ENCODE measurements at regions not wholly inside any gene's neighbourhood (a gene's known extent, or its start where the extent isn't known, plus 50 kb on each side); places are given as distances from the start of the nearest gene placed in this dataset.

GRCh38 chr5:135138116-135138850, 104.3 kb upstream of the PITX1 start:
- TF ChIP-seq POLR2A (IDR thresholded peaks at IDR 0.05) (no peak), POLR2AphosphoS5 (IDR thresholded peaks at IDR 0.05) (no peak)
- TF ChIP-seq, protein P1, sequence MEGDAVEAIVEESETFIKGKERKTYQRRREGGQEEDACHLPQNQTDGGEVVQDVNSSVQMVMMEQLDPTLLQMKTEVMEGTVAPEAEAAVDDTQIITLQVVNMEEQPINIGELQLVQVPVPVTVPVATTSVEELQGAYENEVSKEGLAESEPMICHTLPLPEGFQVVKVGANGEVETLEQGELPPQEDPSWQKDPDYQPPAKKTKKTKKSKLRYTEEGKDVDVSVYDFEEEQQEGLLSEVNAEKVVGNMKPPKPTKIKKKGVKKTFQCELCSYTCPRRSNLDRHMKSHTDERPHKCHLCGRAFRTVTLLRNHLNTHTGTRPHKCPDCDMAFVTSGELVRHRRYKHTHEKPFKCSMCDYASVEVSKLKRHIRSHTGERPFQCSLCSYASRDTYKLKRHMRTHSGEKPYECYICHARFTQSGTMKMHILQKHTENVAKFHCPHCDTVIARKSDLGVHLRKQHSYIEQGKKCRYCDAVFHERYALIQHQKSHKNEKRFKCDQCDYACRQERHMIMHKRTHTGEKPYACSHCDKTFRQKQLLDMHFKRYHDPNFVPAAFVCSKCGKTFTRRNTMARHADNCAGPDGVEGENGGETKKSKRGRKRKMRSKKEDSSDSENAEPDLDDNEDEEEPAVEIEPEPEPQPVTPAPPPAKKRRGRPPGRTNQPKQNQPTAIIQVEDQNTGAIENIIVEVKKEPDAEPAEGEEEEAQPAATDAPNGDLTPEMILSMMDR (IDR thresholded peaks at IDR 0.05): no peak

Measured in breast epithelium (tissue), 3 donors.